Panc1 (cell line): ENCODE measurements at regions not wholly inside any gene's neighbourhood (a gene's known extent, or its start where the extent isn't known, plus 50 kb on each side); places are given as distances from the start of the nearest gene placed in this dataset.
"Not testable (repeated sequence)": the region's sequence is repeated elsewhere in the genome, so short reads cannot be mapped to it uniquely, and the experiment has no call there.

Experiments
- ATAC-seq: fragments of 200-7000 bp; cut with Tn5 transposase; 2 replicates; pipeline ENCODE4 v1.9.1; 2020; ENCODE audit warnings: mild to moderate bottlenecking, moderate library complexity
- BruUV-seq: library from RNA; stranded (reverse); fragments of 400-500 nt; replicated peaks from 2 replicates; lab custom pipeline; 2021; lab: Mats Ljungman, UMichigan
- CTCF ChIA-PET: fragments of 300-600 bp; sonication (Branson Sonifier 250); formaldehyde crosslinking; loops from one replicate; lab custom pipeline; 2022; ENCODE audit warnings: antibody characterized with exemption; lab: Charles Lee
- POLR2A ChIA-PET: fragments of 300-600 bp; sonication (Branson Sonifier 250); formaldehyde crosslinking; loops from one replicate; lab custom pipeline; 2022; ENCODE audit warnings: antibody characterized with exemption; lab: Charles Lee
- DNase-seq: peaks from one replicate; pipeline ENCODE4 v3.0.0-alpha.2; 2010; ENCODE audit warnings: low read depth, low spot score
- H3K27ac ChIP-seq: 2 replicates; pipeline ENCODE4 v1.5.1; 2011; ENCODE audit warnings: mild to moderate bottlenecking, low read length, inconsistent platforms
- H3K27me3 ChIP-seq: fragments of 200-500 bp; sonication (Bioruptor generic); 2 replicates; pipeline ENCODE4 v1.6.0; 2014; ENCODE audit warnings: low read length, inconsistent platforms; ENCODE audit not compliant: control insufficient read depth, insufficient read depth
- H3K36me3 ChIP-seq: fragments of 200-500 bp; sonication (Bioruptor generic); 2 replicates; pipeline ENCODE4 v1.5.1; 2014; ENCODE audit warnings: inconsistent platforms, mild to moderate bottlenecking, low read length, moderate library complexity; ENCODE audit not compliant: control insufficient read depth, insufficient read depth
- H3K4me1 ChIP-seq: 2 replicates; pipeline ENCODE4 v1.5.1; 2011; ENCODE audit warnings: inconsistent platforms, mild to moderate bottlenecking, low read length, moderate library complexity; ENCODE audit not compliant: control insufficient read depth, insufficient read depth
- H3K4me3 ChIP-seq, 2 experiments: 2 replicates each; pipeline ENCODE4 v1.5.1; 2011 to 2012; ENCODE audit warnings: low read depth in 2 of 2, low read length in 2 of 2, mild to moderate bottlenecking in 2 of 2, inconsistent platforms in 1 of 2, moderate library complexity in 1 of 2
- H3K9me3 ChIP-seq: fragments of 200-500 bp; sonication (Bioruptor generic); 2 replicates; pipeline ENCODE4 v1.5.1; 2014; ENCODE audit warnings: low read depth, mild to moderate bottlenecking, inconsistent platforms, low read length, moderate library complexity; ENCODE audit not compliant: control insufficient read depth, insufficient read depth
- CTCF ChIP-seq: fragments of 450-650 bp; IDR thresholded peaks from 2 replicates; pipeline ENCODE4 v1.5.1; 2017; ENCODE audit warnings: mild to moderate bottlenecking
- POLR2AphosphoS5 ChIP-seq: IDR thresholded peaks from 2 replicates; pipeline ENCODE4 v1.6.1; 2012; ENCODE audit warnings: mild to moderate bottlenecking, low read depth, low read length, moderate library complexity
- SIN3A ChIP-seq: IDR thresholded peaks from 2 replicates; pipeline ENCODE4 v1.6.1; 2012; ENCODE audit warnings: low read depth, mild to moderate bottlenecking, low read length, moderate library complexity, borderline replicate concordance; ENCODE audit not compliant: insufficient read depth
- TCF7L2 ChIP-seq: IDR thresholded peaks from 2 replicates; pipeline ENCODE4 v1.6.1; 2011; ENCODE audit warnings: mild to moderate bottlenecking, low read depth, low read length, inconsistent platforms
- in situ Hi-C: cut with HindIII; loops from 2 replicates; pipeline ENCODE4 v1.10.0; 2016; ENCODE audit warnings: low sequenced_read_pairs, low pct_unique_long_range_greater_than_20kb
- intact Hi-C: fragments of 100-400 bp; cut with micrococcal nuclease; formaldehyde crosslinking; loops from one replicate; pipeline ENCODE4 v1.10.0; 2022; ENCODE audit not compliant: unreplicated experiment
- TF ChIP-seq, protein P1 (sequence below), 2 experiments: IDR thresholded peaks; 2 replicates each; pipeline ENCODE4 v1.6.1; 2011 to 2012; ENCODE audit warnings: low read depth in 2 of 2, control low read depth in 1 of 2, low read length in 1 of 2, mild to moderate bottlenecking in 1 of 2, moderate library complexity in 1 of 2; ENCODE audit not compliant: insufficient read depth in 1 of 2

GRCh38 chrX:56366901-56367300 lies 134.7 kb downstream of the KLF8 start:
- H3K27me3 ChIP-seq: no peaks in the 10 kb centered on the region
- no peak overlapping the region for H3K4me3 ChIP-seq
- H3K36me3 ChIP-seq: no peaks in the 10 kb centered on the region
- no TSS peak for BruUV-seq
- ATAC-seq: no peak
- H3K9me3 ChIP-seq: no peaks in the 10 kb centered on the region
- in situ Hi-C loops (no loop called here), intact Hi-C loops (no loop called here)
- TF ChIP-seq SIN3A (no peak), POLR2AphosphoS5 (no peak), TCF7L2 (no peak), CTCF (no peak)
- TF ChIP-seq, protein P1, sequence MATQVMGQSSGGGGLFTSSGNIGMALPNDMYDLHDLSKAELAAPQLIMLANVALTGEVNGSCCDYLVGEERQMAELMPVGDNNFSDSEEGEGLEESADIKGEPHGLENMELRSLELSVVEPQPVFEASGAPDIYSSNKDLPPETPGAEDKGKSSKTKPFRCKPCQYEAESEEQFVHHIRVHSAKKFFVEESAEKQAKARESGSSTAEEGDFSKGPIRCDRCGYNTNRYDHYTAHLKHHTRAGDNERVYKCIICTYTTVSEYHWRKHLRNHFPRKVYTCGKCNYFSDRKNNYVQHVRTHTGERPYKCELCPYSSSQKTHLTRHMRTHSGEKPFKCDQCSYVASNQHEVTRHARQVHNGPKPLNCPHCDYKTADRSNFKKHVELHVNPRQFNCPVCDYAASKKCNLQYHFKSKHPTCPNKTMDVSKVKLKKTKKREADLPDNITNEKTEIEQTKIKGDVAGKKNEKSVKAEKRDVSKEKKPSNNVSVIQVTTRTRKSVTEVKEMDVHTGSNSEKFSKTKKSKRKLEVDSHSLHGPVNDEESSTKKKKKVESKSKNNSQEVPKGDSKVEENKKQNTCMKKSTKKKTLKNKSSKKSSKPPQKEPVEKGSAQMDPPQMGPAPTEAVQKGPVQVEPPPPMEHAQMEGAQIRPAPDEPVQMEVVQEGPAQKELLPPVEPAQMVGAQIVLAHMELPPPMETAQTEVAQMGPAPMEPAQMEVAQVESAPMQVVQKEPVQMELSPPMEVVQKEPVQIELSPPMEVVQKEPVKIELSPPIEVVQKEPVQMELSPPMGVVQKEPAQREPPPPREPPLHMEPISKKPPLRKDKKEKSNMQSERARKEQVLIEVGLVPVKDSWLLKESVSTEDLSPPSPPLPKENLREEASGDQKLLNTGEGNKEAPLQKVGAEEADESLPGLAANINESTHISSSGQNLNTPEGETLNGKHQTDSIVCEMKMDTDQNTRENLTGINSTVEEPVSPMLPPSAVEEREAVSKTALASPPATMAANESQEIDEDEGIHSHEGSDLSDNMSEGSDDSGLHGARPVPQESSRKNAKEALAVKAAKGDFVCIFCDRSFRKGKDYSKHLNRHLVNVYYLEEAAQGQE (IDR thresholded peaks at IDR 0.05; ENCODE audit: insufficient read depth in 1 of 2, low read depth in 2 of 2, low read length in 1 of 2): no peak
- H3K4me1 ChIP-seq: no peaks in the 10 kb centered on the region
- H3K27ac ChIP-seq: no peak overlapping the region
- DNase-seq: no peak
- CTCF ChIA-PET: no interaction called here
- POLR2A ChIA-PET: no interaction called here

DNA sequence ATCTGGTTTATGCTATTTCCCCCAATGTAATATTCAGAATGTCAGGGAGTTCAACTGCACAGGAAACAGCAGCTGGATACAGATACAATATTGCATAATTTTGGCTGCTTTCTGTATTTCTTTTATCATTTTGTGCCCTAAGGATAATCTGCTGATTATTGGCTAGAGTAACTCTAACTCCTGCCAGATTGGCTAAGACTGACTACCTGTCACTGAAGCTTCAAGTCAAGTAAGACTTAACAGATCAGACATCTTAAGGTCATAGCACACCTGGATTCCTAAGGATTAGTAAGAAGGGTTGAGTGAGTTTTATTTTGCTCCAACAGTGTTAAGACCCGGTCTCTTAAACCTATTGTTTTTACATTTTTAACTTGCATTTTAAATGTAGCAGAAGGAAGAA lies 136.8 kb downstream of the KLF8 start:
- Histone ChIP-seq H3K9me3 (no peaks in the 10 kb centered on the region), H3K4me1 (no peaks in the 10 kb centered on the region), H3K27ac (no peak overlapping the region), H3K36me3 (no peaks in the 10 kb centered on the region), H3K4me3 (no peak overlapping the region), H3K27me3 (no peaks in the 10 kb centered on the region)
- TF ChIP-seq, protein P1 (IDR thresholded peaks at IDR 0.05; ENCODE audit: insufficient read depth in 1 of 2, low read depth in 2 of 2, low read length in 1 of 2): no peak
- TF ChIP-seq TCF7L2: no peak
- no peak for TF ChIP-seq POLR2AphosphoS5
- TF ChIP-seq CTCF: no peak
- no peak for TF ChIP-seq SIN3A
- ChIA-PET POLR2A (no interaction called here), CTCF (no interaction called here)
- in situ Hi-C loops (no loop called here), intact Hi-C loops (no loop called here)
- BruUV-seq: no TSS peak
- no peak for DNase-seq
- no peak for ATAC-seq

- CTCF ChIA-PET, POLR2A ChIA-PET, H3K4me1 ChIP-seq, intact Hi-C loops, H3K36me3 ChIP-seq, in situ Hi-C loops, BruUV-seq, H3K9me3 ChIP-seq, DNase-seq, H3K4me3 ChIP-seq, H3K27ac ChIP-seq, H3K27me3 ChIP-seq, ATAC-seq: not testable (repeated sequence)
These were observed 148.0 kb downstream of the KLF8 start for GRCh38 chrX:56379984-56380780.
